ENCODE measurements at regions not wholly inside any gene's neighbourhood (a gene's known extent, or its start where the extent isn't known, plus 50 kb on each side); places are given as distances from the start of the nearest gene placed in this dataset.

GRCh38 chr5:35285011-35285410 lies 54.7 kb upstream of the PRLR start:
- POLR2A ChIA-PET = no interaction called here
- DNase-seq (no peak), ATAC-seq (no peak)
- intact Hi-C loops (cut with DNase I, micrococcal nuclease) = no loop called here
- Mint-ChIP-seq H3K27me3 (peaks cover 4% of the 10 kb centered on the region), H3K36me3 (ENCODE audit: low read depth) (no peaks in the 10 kb centered on the region), H3K4me3 (no peak overlapping the region), H3K9me3 (ENCODE audit: low read depth) (peaks cover 4% of the 10 kb centered on the region), H3K27ac (no peak overlapping the region), H3K4me1 (no peaks in the 10 kb centered on the region)
- CTCF ChIA-PET = no interaction called here

DNA sequence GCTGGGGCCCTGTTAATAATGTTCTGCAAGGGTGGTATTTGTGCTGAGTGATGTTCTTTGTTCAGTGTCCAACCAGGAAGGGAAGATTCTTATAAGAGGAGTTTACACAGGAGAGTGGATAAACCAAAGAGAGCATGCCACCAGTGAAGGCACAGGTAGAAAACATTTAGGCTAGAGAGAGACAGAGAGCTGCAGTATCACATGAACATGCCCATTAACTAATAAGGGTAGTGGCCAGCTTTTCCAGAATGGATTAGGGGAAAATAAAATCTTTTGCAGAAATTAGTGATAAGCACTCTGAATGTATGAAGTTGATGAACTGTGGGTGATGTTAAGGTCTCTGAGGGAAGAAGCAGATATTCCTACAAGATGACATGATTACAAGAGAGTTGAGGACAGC lies 54.1 kb upstream of the PRLR start:
- ChIA-PET CTCF (interaction anchor here (1.0 kb wide), 1 partner anchor 9 kb away, joined by 3 read pairs; no protein-coding TSS in a partner anchor), POLR2A (no interaction called here)
- H3K27ac Mint-ChIP-seq = no peak overlapping the region
- peaks cover 4% of the 10 kb centered on the region for H3K9me3 Mint-ChIP-seq (ENCODE audit: low read depth)
- H3K4me3 Mint-ChIP-seq = no peak overlapping the region
- no peaks in the 10 kb centered on the region for H3K36me3 Mint-ChIP-seq (ENCODE audit: low read depth)
- DNase-seq (no peak), ATAC-seq (no peak)
- H3K4me1 Mint-ChIP-seq = no peaks in the 10 kb centered on the region
- peaks cover 5% of the 10 kb centered on the region for H3K27me3 Mint-ChIP-seq
- intact Hi-C loops (cut with DNase I, micrococcal nuclease) = no loop called here

GRCh38 chr5:35282810-35283209 lies 52.5 kb upstream of the PRLR start:
- Mint-ChIP-seq H3K27me3 (peaks cover 16% of the 10 kb centered on the region), H3K4me1 (no peaks in the 10 kb centered on the region), H3K36me3 (ENCODE audit: low read depth) (no peaks in the 10 kb centered on the region), H3K4me3 (no peak overlapping the region), H3K27ac (no peak overlapping the region), H3K9me3 (ENCODE audit: low read depth) (peaks cover 8% of the 10 kb centered on the region)
- intact Hi-C loops (cut with DNase I, micrococcal nuclease) = no loop called here
- CTCF ChIA-PET = no interaction called here
- ATAC-seq = no peak
- DNase-seq = no peak
- POLR2A ChIA-PET = no interaction called here

- intact Hi-C loops (cut with DNase I, micrococcal nuclease) = no loop called here
Observed at GRCh38 chr5:35281613-35282012, 51.3 kb upstream of the PRLR start.

More at GRCh38 chr5:35281613-35282012, 51.3 kb upstream of the PRLR start:
- ChIA-PET POLR2A (no interaction called here), CTCF (no interaction called here)
- peaks cover 8% of the 10 kb centered on the region for H3K9me3 Mint-ChIP-seq (ENCODE audit: low read depth)
- no peak for ATAC-seq
- no peak overlapping the region for H3K27ac Mint-ChIP-seq
- no peaks in the 10 kb centered on the region for H3K36me3 Mint-ChIP-seq (ENCODE audit: low read depth)
- H3K27me3 Mint-ChIP-seq = peaks cover 18% of the 10 kb centered on the region
- DNase-seq = no peak
- no peak overlapping the region for H3K4me3 Mint-ChIP-seq
- H3K4me1 Mint-ChIP-seq = no peaks in the 10 kb centered on the region
